Bronchial epithelial cell (primary cell): ENCODE measurements at regions not wholly inside any gene's neighbourhood (a gene's known extent, or its start where the extent isn't known, plus 50 kb on each side); places are given as distances from the start of the nearest gene placed in this dataset.

Source experiments
- DNase-seq: peaks from one replicate; pipeline ENCODE4 v3.0.0-alpha.2; 2010; ENCODE audit warnings: low read depth
- FAIRE-seq: peaks from 2 replicates; lab custom pipeline; 2011; peaks lifted over from hg19 to GRCh38; lab: Jason Lieb, UNC
- H3K27me3 ChIP-seq: 2 replicates; pipeline ENCODE4 v1.5.1; 2011; ENCODE audit warnings: low read length; ENCODE audit not compliant: control insufficient read depth, insufficient read depth
- H3K36me3 ChIP-seq: 2 replicates; pipeline ENCODE4 v1.5.1; 2011; ENCODE audit warnings: low read length; ENCODE audit not compliant: control insufficient read depth, insufficient read depth
- H3K4me3 ChIP-seq: 2 replicates; pipeline ENCODE4 v1.5.1; 2011; ENCODE audit warnings: mild to moderate bottlenecking, low read depth, low read length, control low read depth
- TF ChIP-seq, protein P1 (sequence below): IDR thresholded peaks from 2 replicates; pipeline ENCODE4 v1.5.1; 2011; ENCODE audit warnings: mild to moderate bottlenecking, moderate library complexity, low read length, control low read depth, inconsistent platforms; ENCODE audit not compliant: insufficient read depth, severe bottlenecking

DNA sequence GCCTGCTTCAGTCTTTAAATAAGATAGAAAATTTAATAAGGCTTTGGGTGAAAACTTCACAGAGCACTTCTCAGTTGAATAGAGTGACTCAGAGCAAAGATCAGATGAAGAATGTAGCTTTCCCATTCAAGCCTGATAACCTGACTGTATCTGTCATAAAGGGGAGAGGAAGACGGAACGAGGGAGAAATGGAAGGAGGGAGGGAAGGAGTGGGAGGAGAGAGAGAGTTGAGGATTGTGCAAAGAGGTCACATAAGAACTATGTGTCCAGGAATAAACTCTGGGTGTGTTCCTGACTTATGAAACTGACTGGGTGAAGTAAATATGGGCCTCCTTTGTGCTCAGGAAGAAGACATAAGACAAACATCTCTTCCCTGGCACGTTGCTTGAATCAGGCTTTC is 385.5 kb downstream of the LPIN1 start:
- DNase-seq: no peak
- TF ChIP-seq, protein P1, sequence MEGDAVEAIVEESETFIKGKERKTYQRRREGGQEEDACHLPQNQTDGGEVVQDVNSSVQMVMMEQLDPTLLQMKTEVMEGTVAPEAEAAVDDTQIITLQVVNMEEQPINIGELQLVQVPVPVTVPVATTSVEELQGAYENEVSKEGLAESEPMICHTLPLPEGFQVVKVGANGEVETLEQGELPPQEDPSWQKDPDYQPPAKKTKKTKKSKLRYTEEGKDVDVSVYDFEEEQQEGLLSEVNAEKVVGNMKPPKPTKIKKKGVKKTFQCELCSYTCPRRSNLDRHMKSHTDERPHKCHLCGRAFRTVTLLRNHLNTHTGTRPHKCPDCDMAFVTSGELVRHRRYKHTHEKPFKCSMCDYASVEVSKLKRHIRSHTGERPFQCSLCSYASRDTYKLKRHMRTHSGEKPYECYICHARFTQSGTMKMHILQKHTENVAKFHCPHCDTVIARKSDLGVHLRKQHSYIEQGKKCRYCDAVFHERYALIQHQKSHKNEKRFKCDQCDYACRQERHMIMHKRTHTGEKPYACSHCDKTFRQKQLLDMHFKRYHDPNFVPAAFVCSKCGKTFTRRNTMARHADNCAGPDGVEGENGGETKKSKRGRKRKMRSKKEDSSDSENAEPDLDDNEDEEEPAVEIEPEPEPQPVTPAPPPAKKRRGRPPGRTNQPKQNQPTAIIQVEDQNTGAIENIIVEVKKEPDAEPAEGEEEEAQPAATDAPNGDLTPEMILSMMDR: no peak

DNA sequence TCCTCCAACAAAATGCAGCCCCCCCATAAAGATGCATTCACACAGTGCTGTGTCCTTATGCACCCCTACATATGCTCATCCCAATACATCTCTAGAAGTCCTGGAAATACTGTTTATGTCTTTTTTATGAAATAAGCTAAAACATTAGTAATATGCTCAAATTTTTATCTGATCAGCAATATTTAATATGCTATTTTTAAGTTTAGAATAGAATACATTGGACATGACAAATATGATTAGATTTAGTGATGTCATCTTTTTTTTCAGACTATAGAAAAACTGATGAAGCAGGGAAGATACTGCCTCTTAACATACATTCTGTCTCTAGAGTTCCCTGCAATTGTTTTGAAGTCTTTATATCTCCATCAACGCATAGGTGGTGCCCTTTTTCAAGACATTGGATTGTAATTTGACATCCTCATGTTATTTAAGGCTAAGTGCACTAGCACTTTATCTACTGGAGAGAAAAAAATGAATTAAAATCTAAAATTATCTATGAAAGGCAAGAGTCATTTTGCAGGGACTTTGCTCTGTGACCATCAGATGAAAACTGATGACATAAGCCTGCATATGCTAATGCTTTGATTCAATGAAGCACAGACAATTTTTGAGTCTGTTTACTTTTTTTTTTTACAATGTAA is 395.3 kb downstream of the LPIN1 start:
- Histone ChIP-seq H3K36me3 (no peaks in the 10 kb centered on the region), H3K27me3 (peaks cover 3% of the 10 kb centered on the region), H3K4me3 (no peak overlapping the region)
- FAIRE-seq: no peak
- no peak for DNase-seq
- TF ChIP-seq, protein P1: no peak

More for the DNA sequence above, 385.5 kb downstream of the LPIN1 start:
- Histone ChIP-seq H3K4me3 (no peak overlapping the region), H3K27me3 (peaks cover 3% of the 10 kb centered on the region), H3K36me3 (no peaks in the 10 kb centered on the region)
- FAIRE-seq: no peak

DNA sequence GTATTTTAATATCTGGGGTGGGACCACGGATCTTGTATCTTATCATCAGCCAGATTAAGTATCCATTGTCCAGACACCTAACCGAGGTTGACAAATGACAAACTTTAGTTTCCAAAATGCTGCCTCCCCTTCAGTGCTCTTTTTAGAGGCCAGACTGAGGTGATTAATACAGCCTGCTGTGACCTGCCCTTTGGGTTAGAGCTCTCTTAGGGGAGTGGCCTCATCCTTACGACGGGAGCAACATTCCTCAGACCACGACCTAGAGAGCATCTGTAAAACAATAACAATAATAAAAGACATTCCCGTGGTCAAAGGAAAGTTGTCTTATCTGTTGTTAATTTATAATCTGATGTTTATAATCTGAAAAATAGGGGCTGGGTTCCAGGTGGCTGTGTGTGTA is 405.3 kb downstream of the LPIN1 start:
- FAIRE-seq: no peak
- Histone ChIP-seq H3K27me3 (no peaks in the 10 kb centered on the region), H3K4me3 (no peak overlapping the region), H3K36me3 (no peaks in the 10 kb centered on the region)
- TF ChIP-seq, protein P1: no peak
- peak; percentile 78 for DNase-seq

DNA sequence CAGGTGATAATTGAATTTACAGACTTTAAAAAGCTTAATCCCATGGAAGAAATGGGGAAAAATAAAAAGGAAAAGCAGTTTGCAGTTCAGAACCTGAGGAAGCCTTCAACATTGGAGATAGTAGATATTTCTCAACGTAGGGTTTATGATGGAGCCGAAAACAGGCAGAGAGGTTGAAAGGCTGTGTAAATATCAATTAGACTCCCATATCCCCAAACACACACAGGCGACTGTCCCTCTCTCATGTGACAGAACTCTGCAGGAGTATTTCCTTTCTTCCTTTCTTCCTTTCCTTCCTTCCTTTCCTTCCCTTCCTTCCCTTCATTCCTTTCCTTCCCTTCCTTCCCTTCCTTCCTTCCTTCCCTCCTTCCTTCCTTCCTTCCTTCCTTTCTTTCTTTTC is 406.5 kb downstream of the LPIN1 start:
- TF ChIP-seq, protein P1: no peak
- no peak overlapping the region for H3K4me3 ChIP-seq
- no peaks in the 10 kb centered on the region for H3K36me3 ChIP-seq
- DNase-seq (no peak), FAIRE-seq (no peak)
- H3K27me3 ChIP-seq: no peaks in the 10 kb centered on the region

DNA sequence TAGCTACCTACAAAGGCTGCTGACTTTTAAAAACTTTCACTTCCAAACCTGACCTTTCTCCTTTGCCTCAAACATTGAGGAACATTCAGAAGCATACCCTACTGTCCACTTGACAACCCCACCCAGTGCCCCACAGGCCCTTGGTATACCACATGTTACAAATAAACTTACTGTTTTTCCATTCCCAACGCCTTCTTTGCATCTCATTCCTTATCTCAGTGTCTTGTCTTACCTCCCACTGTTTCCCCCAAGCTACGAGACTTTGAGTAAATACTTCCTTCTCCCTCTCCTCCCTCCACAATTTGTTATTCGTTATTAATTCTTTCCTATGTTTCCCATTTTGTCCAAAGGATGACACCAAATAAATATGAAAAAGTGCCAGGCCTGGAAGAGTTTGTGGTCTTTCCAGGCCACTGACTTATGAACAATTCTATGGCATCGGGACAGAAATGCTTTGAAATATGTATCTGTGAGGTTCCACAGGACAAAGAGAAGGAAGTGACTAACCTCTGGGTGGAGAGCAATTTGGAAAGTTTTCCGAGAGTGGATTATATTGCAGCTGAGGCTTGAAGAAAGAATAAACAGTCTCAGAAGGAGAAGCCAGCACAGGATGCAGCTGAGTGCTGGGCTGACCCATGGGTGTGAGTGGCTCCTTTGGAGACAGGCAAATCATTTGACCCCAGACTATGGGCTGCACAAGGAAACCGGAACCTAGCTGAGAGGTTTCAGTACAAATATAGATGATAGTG is 409.0 kb downstream of the LPIN1 start:
- TF ChIP-seq, protein P1: no peak
- no peak overlapping the region for H3K4me3 ChIP-seq
- H3K27me3 ChIP-seq: no peaks in the 10 kb centered on the region
- H3K36me3 ChIP-seq: no peaks in the 10 kb centered on the region
- peak; percentile 85 for DNase-seq
- FAIRE-seq: no peak

DNA sequence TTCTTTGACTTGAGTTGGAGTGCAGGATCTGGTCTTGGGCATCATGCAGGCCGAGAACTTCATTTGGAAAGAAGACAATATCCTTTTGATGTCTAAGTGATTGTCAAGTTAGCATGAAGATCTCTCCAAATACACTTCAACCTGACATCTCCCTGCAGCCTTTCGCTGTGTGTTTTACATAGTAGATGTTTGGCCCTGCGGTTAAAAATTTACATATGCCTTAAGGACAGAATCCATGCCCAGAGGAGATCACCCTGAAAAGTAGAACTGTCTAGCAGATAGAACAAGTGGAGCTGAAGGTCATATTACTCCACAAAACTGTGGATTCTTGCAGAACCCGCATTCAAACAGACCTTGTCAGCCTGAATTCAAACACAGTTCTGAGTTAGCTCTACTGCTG is 409.9 kb downstream of the LPIN1 start:
- no peak for FAIRE-seq
- Histone ChIP-seq H3K4me3 (no peak overlapping the region), H3K36me3 (no peaks in the 10 kb centered on the region), H3K27me3 (no peaks in the 10 kb centered on the region)
- TF ChIP-seq, protein P1: no peak
- DNase-seq: no peak
